DOHH2 (cell line): ENCODE measurements at regions not wholly inside any gene's neighbourhood (a gene's known extent, or its start where the extent isn't known, plus 50 kb on each side); places are given as distances from the start of the nearest gene placed in this dataset.

Experiments used
- H3F3A ChIP-seq: fragments of 200-600 bp; sonication (generic), shearing (Covaris generic); 2 replicates; pipeline ENCODE4 v1.6.0; 2016; ENCODE audit warnings: antibody characterized with exemption, mild to moderate bottlenecking; ENCODE audit not compliant: control insufficient read depth, insufficient read depth
- H3K27ac ChIP-seq: fragments of 200-600 bp; sonication (generic); 2 replicates; pipeline ENCODE4 v1.5.1; 2014; ENCODE audit warnings: low read depth, mild to moderate bottlenecking, low read length, moderate library complexity
- H3K27me3 ChIP-seq: fragments of 200-600 bp; sonication (generic); 2 replicates; pipeline ENCODE4 v1.6.1; 2014; ENCODE audit warnings: mild to moderate bottlenecking, low read length, mixed read lengths; ENCODE audit not compliant: control insufficient read depth
- H3K36me3 ChIP-seq: fragments of 200-600 bp; sonication (generic); 2 replicates; pipeline ENCODE4 v1.6.1; 2014; ENCODE audit warnings: mild to moderate bottlenecking, low read length, moderate library complexity, mixed read lengths; ENCODE audit not compliant: control insufficient read depth
- H3K4me1 ChIP-seq: fragments of 200-600 bp; sonication (generic); 2 replicates; pipeline ENCODE4 v1.6.1; 2014; ENCODE audit warnings: mild to moderate bottlenecking, low read length, mixed read lengths; ENCODE audit not compliant: control insufficient read depth
- H3K4me2 ChIP-seq: fragments of 200-600 bp; sonication (generic); 2 replicates; pipeline ENCODE4 v1.6.0; 2014; ENCODE audit warnings: mild to moderate bottlenecking, low read length, moderate library complexity
- H3K4me3 ChIP-seq: fragments of 200-600 bp; sonication (generic); 2 replicates; pipeline ENCODE4 v1.5.1; 2014; ENCODE audit warnings: mild to moderate bottlenecking, low read length, mixed read lengths
- H3K79me2 ChIP-seq: fragments of 200-600 bp; sonication (generic); 2 replicates; pipeline ENCODE4 v1.6.1; 2014; ENCODE audit warnings: mild to moderate bottlenecking, low read length, mixed read lengths; ENCODE audit not compliant: control insufficient read depth
- H3K9me2 ChIP-seq: fragments of 200-600 bp; sonication (generic); replicated peaks from 2 replicates; pipeline ENCODE4 v1.6.1; 2014; ENCODE audit warnings: mild to moderate bottlenecking, low read length, mixed read lengths; ENCODE audit not compliant: control insufficient read depth
- H3K9me3 ChIP-seq: fragments of 200-600 bp; sonication (generic); 2 replicates; pipeline ENCODE4 v1.6.1; 2014; ENCODE audit warnings: antibody characterized with exemption, low read length, mixed read lengths; ENCODE audit not compliant: control insufficient read depth, insufficient read depth
- H4K20me1 ChIP-seq: fragments of 200-600 bp; sonication (generic); 2 replicates; pipeline ENCODE4 v1.6.0; 2014; ENCODE audit warnings: low read depth, mild to moderate bottlenecking, antibody characterized with exemption, low read length, moderate library complexity; ENCODE audit not compliant: control insufficient read depth, insufficient read depth
- EZH2phosphoT487 ChIP-seq: fragments of 200-600 bp; sonication (generic); IDR thresholded peaks from 2 replicates; pipeline ENCODE4 v1.6.1; 2017; ENCODE audit warnings: borderline replicate concordance, mild to moderate bottlenecking, antibody characterized with exemption, low read length, moderate library complexity, mixed read lengths
- TF ChIP-seq, protein P1 (sequence below): fragments of 200-600 bp; sonication (generic); IDR thresholded peaks from one replicate; pipeline ENCODE4 v1.5.1; 2014; ENCODE audit warnings: antibody characterized with exemption, mild to moderate bottlenecking, low read depth, low read length; ENCODE audit not compliant: poor library complexity, severe bottlenecking

DNA sequence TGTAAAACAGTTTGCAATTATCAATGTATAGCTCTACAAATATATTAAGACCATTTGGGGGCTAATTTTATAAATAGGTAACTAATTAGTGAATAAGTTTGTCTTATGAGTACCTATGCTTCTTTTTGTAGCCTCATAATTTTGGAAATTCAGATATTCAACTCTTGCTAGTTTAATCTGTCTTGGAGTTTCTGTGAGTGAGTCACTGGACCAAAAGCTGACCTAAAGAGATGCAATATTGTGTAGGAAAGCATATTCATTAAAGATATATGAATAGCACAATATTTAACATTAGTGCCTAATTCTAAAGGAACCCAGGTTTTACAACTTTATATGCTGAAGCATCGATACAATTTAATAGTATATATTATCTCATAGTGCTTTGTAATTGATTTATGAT is 161.3 kb upstream of the PCDH18 start:
- H3K9me3 ChIP-seq = no peaks in the 10 kb centered on the region
- no peaks in the 10 kb centered on the region for H3K79me2 ChIP-seq
- H3K4me3 ChIP-seq = no peak overlapping the region
- no peaks in the 10 kb centered on the region for H3K27me3 ChIP-seq
- no peaks in the 10 kb centered on the region for H3F3A ChIP-seq
- TF ChIP-seq, protein P1, sequence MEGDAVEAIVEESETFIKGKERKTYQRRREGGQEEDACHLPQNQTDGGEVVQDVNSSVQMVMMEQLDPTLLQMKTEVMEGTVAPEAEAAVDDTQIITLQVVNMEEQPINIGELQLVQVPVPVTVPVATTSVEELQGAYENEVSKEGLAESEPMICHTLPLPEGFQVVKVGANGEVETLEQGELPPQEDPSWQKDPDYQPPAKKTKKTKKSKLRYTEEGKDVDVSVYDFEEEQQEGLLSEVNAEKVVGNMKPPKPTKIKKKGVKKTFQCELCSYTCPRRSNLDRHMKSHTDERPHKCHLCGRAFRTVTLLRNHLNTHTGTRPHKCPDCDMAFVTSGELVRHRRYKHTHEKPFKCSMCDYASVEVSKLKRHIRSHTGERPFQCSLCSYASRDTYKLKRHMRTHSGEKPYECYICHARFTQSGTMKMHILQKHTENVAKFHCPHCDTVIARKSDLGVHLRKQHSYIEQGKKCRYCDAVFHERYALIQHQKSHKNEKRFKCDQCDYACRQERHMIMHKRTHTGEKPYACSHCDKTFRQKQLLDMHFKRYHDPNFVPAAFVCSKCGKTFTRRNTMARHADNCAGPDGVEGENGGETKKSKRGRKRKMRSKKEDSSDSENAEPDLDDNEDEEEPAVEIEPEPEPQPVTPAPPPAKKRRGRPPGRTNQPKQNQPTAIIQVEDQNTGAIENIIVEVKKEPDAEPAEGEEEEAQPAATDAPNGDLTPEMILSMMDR = no peak
- no peak for TF ChIP-seq EZH2phosphoT487
- H3K27ac ChIP-seq = no peak overlapping the region
- H3K36me3 ChIP-seq = no peaks in the 10 kb centered on the region
- no peaks in the 10 kb centered on the region for H4K20me1 ChIP-seq
- no peak overlapping the region for H3K4me2 ChIP-seq
- H3K4me1 ChIP-seq = no peaks in the 10 kb centered on the region
- H3K9me2 ChIP-seq = no peaks in the 10 kb centered on the region

DNA sequence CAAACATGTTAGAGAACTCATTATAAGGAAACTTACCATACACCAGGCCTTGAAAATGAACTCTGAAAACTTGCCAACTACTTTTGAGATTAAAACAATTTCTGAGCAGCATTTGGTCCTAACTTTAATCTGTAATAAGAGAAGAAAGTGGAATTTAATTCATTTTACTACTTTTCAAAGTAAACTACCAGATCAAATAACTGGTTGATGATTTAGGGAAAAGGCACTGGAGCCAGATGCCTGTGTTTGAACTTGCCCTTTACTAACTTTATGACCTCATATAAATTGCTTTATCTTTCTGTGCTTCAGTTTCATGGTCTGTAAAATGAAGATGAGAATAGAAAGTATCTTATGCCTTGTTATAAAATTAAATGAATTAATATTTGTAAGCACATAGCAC is 159.9 kb upstream of the PCDH18 start:
- TF ChIP-seq, protein P1 = no peak
- no peak for TF ChIP-seq EZH2phosphoT487
- H3K79me2 ChIP-seq = no peaks in the 10 kb centered on the region
- H3K27ac ChIP-seq = no peak overlapping the region
- H3K4me1 ChIP-seq = no peaks in the 10 kb centered on the region
- H4K20me1 ChIP-seq = no peaks in the 10 kb centered on the region
- H3F3A ChIP-seq = no peaks in the 10 kb centered on the region
- H3K9me3 ChIP-seq = no peaks in the 10 kb centered on the region
- H3K4me3 ChIP-seq = no peak overlapping the region
- no peaks in the 10 kb centered on the region for H3K27me3 ChIP-seq
- H3K9me2 ChIP-seq = no peaks in the 10 kb centered on the region
- no peak overlapping the region for H3K4me2 ChIP-seq
- H3K36me3 ChIP-seq = no peaks in the 10 kb centered on the region

DNA sequence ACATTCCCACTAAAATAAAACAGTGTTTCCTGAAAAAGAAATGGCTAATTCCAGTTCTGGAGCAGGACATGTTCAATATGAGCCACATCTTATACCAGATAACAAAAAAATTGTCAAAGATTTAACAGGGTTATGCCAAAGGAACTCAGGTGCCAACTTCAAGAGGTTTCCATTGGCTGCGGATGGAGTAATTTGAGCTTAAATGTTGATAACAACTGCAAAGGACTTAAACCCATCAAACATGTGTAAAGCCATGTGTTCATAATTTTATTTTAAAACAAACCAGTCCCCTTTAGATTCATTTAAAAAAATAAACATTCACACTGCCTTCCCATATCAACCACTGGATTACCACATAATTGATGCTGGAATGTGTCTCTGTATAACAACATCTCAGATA is 156.4 kb upstream of the PCDH18 start:
- H3K4me2 ChIP-seq = no peak overlapping the region
- no peaks in the 10 kb centered on the region for H4K20me1 ChIP-seq
- no peak overlapping the region for H3K4me3 ChIP-seq
- no peaks in the 10 kb centered on the region for H3K9me3 ChIP-seq
- no peaks in the 10 kb centered on the region for H3F3A ChIP-seq
- H3K27ac ChIP-seq = no peak overlapping the region
- H3K27me3 ChIP-seq = no peaks in the 10 kb centered on the region
- TF ChIP-seq, protein P1 = no peak
- TF ChIP-seq EZH2phosphoT487 = no peak
- no peaks in the 10 kb centered on the region for H3K36me3 ChIP-seq
- no peaks in the 10 kb centered on the region for H3K9me2 ChIP-seq
- no peaks in the 10 kb centered on the region for H3K79me2 ChIP-seq
- H3K4me1 ChIP-seq = no peaks in the 10 kb centered on the region

DNA sequence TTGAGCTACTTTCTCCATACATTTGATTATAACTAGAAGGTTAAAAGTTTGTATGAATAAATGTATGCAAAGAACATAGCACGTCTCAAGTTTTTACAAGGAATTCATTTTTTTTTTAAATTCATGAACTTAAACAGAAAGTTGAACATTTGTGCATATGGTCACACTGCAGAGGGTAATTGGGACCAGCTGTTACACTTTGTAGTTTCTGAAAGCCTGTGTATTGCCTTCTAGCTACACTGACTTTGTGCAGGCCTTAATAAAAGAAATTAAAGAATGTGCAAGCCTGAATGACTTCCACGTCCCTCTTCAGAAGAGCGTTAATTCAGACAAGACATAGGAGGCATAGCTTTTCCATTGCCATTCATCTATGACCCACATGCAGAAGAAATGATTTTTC is 153.1 kb upstream of the PCDH18 start:
- no peak overlapping the region for H3K4me2 ChIP-seq
- H3K4me1 ChIP-seq = no peaks in the 10 kb centered on the region
- no peaks in the 10 kb centered on the region for H4K20me1 ChIP-seq
- H3K36me3 ChIP-seq = no peaks in the 10 kb centered on the region
- no peaks in the 10 kb centered on the region for H3K9me2 ChIP-seq
- H3K9me3 ChIP-seq = no peaks in the 10 kb centered on the region
- no peak overlapping the region for H3K27ac ChIP-seq
- H3K79me2 ChIP-seq = no peaks in the 10 kb centered on the region
- no peak overlapping the region for H3K4me3 ChIP-seq
- no peaks in the 10 kb centered on the region for H3K27me3 ChIP-seq
- TF ChIP-seq, protein P1 = no peak
- TF ChIP-seq EZH2phosphoT487 = no peak
- H3F3A ChIP-seq = no peaks in the 10 kb centered on the region
